Thyroid gland (tissue), 4 donors: ENCODE measurements at regions not wholly inside any gene's neighbourhood (a gene's known extent, or its start where the extent isn't known, plus 50 kb on each side); places are given as distances from the start of the nearest gene placed in this dataset.
"Not testable (repeated sequence)": the region's sequence is repeated elsewhere in the genome, so short reads cannot be mapped to it uniquely, and the experiment has no call there.

ENCODE experiments used
- DNase-seq, 2 donors: peaks; one replicate each; pipeline ENCODE4 v3.0.0-alpha.2; 2019
- H3K27ac ChIP-seq, 3 donors: fragments of 200-600 bp; sonication (generic); 1 replicate in 2 of 3; 2 replicates in 1 of 3; pipeline ENCODE4 v1.5.1; 2016 to 2019; ENCODE audit warnings: mild to moderate bottlenecking in 1 of 3, moderate library complexity in 1 of 3
- H3K27me3 ChIP-seq: fragments of 200-600 bp; sonication (generic); one replicate; pipeline ENCODE4 v1.5.1; 2019
- H3K36me3 ChIP-seq, 2 donors: fragments of 200-600 bp; sonication (generic); one replicate each; pipeline ENCODE4 v1.5.1; 2016 to 2019
- H3K4me1 ChIP-seq, 2 donors: fragments of 200-600 bp; sonication (generic); one replicate each; pipeline ENCODE4 v1.5.1; 2017 to 2019
- H3K4me3 ChIP-seq, 3 donors: fragments of 200-600 bp; sonication (generic); replicated peaks in 1 of 3; 1 replicate in 2 of 3; 2 replicates in 1 of 3; pipeline ENCODE4 v1.5.1; 2016; ENCODE audit warnings: mild to moderate bottlenecking in 1 of 3
- H3K9me3 ChIP-seq: fragments of 200-600 bp; sonication (generic); one replicate; pipeline ENCODE4 v1.5.1; 2017
- CTCF ChIP-seq, 6 experiments: fragments of 200-600 bp in 3 of 6; fragments of 450-650 bp in 3 of 6; sonication (generic) in 3 of 6; IDR thresholded peaks; one replicate each; pipeline ENCODE4 v1.5.1; 2016 to 2019; ENCODE audit warnings: antibody characterized with exemption in 6 of 6, mild to moderate bottlenecking in 2 of 6, inconsistent platforms in 1 of 6, moderate library complexity in 1 of 6
- POLR2A ChIP-seq, 2 donors: fragments of 450-650 bp; IDR thresholded peaks; one replicate each; pipeline ENCODE4 v1.6.1; 2017; ENCODE audit warnings: antibody characterized with exemption in 2 of 2, mild to moderate bottlenecking in 2 of 2, moderate library complexity in 1 of 2
- WGBS, 2 donors: methylation state at CpG; one replicate each; pipeline ENCODE4 v1.1.5; 2017; 5-methylcytosine and 5-hydroxymethylcytosine counted together
- intact Hi-C: fragments of 100-400 bp; cut with DNase I; formaldehyde crosslinking; loops from one replicate; pipeline ENCODE4 v1.15.1; 2023

- Histone ChIP-seq H3K36me3 (no peaks in the 10 kb centered on the region), H3K27ac (no peak overlapping the region), H3K4me1 (no peaks in the 10 kb centered on the region), H3K27me3 (no peaks in the 10 kb centered on the region), H3K4me3 (no peak overlapping the region), H3K9me3 (no peaks in the 10 kb centered on the region)
- TF ChIP-seq CTCF (IDR thresholded peaks at IDR 0.05): no peak
- TF ChIP-seq POLR2A (IDR thresholded peaks at IDR 0.05): no peak
- WGBS, 2 donors: 91 to 94% methylated on average over 5 of the region's 5 CpGs
- intact Hi-C loops: no loop called here
- DNase-seq: no peak
These were observed 298.4 kb upstream of the LUZP2 start for GRCh38 chr11:24198481-24198880.

- H3K4me3 ChIP-seq: no peak overlapping the region
- no peaks in the 10 kb centered on the region for H3K27me3 ChIP-seq
- intact Hi-C loops: no loop called here
- H3K36me3 ChIP-seq: no peaks in the 10 kb centered on the region
- H3K9me3 ChIP-seq: no peaks in the 10 kb centered on the region
- no peak for DNase-seq
- no peaks in the 10 kb centered on the region for H3K4me1 ChIP-seq
- no peak overlapping the region for H3K27ac ChIP-seq
- WGBS, 2 donors: 85 to 87% methylated on average over 1 of the region's 1 CpG
- no peak for TF ChIP-seq CTCF (IDR thresholded peaks at IDR 0.05)
- TF ChIP-seq POLR2A (IDR thresholded peaks at IDR 0.05): no peak
These were observed 297.4 kb upstream of the LUZP2 start for GRCh38 chr11:24199461-24199860.

- intact Hi-C loops: no loop called here
- H3K4me3 ChIP-seq: no peak overlapping the region
- H3K36me3 ChIP-seq: no peaks in the 10 kb centered on the region
- 81 to 83% methylated on average over 2 of the region's 2 CpGs for WGBS, 2 donors
- no peaks in the 10 kb centered on the region for H3K4me1 ChIP-seq
- no peak for DNase-seq
- H3K9me3 ChIP-seq: no peaks in the 10 kb centered on the region
- H3K27ac ChIP-seq: no peak overlapping the region
- no peaks in the 10 kb centered on the region for H3K27me3 ChIP-seq
- no peak for TF ChIP-seq CTCF (IDR thresholded peaks at IDR 0.05)
- TF ChIP-seq POLR2A (IDR thresholded peaks at IDR 0.05): no peak
These were observed 290.8 kb upstream of the LUZP2 start for GRCh38 chr11:24206030-24206429.

GRCh38 chr11:24206511-24206910 is 290.3 kb upstream of the LUZP2 start:
- no peak overlapping the region for H3K4me3 ChIP-seq
- intact Hi-C loops: no loop called here
- H3K4me1 ChIP-seq: no peaks in the 10 kb centered on the region
- no peaks in the 10 kb centered on the region for H3K36me3 ChIP-seq
- H3K27ac ChIP-seq: no peak overlapping the region
- no peak for TF ChIP-seq CTCF (IDR thresholded peaks at IDR 0.05)
- no peak for TF ChIP-seq POLR2A (IDR thresholded peaks at IDR 0.05)
- no peaks in the 10 kb centered on the region for H3K9me3 ChIP-seq
- no peak for DNase-seq
- 78 to 80% methylated on average over 1 of the region's 1 CpG for WGBS, 2 donors
- no peaks in the 10 kb centered on the region for H3K27me3 ChIP-seq

- no peak for DNase-seq
- Histone ChIP-seq H3K4me1 (no peaks in the 10 kb centered on the region), H3K27ac (no peak overlapping the region), H3K4me3 (no peak overlapping the region), H3K36me3 (no peaks in the 10 kb centered on the region), H3K27me3 (no peaks in the 10 kb centered on the region), H3K9me3 (no peaks in the 10 kb centered on the region)
- WGBS, 2 donors: 56 to 59% methylated on average over 1 of the region's 1 CpG
- no peak for TF ChIP-seq CTCF (IDR thresholded peaks at IDR 0.05)
- TF ChIP-seq POLR2A (IDR thresholded peaks at IDR 0.05): no peak
- intact Hi-C loops: no loop called here
These were observed 280.4 kb upstream of the LUZP2 start for GRCh38 chr11:24216488-24216887.

- WGBS, 2 donors: 91 to 92% methylated on average over 10 of the region's 11 CpGs
- H3K9me3 ChIP-seq, H3K27ac ChIP-seq, intact Hi-C loops, H3K4me1 ChIP-seq, H3K36me3 ChIP-seq, H3K27me3 ChIP-seq, H3K4me3 ChIP-seq, DNase-seq: not testable (repeated sequence)
These were observed 279.5 kb upstream of the LUZP2 start for GRCh38 chr11:24217319-24217718.
